K562 (cell line): ENCODE measurements at regions not wholly inside any gene's neighbourhood (a gene's known extent, or its start where the extent isn't known, plus 50 kb on each side); places are given as distances from the start of the nearest gene placed in this dataset.

Experiments
- ATAC-seq: fragments of 200-7000 bp; cut with Tn5 transposase; 3 replicates; pipeline ENCODE4 v1.9.1; 2020; ENCODE audit warnings: moderate library complexity
- BruUV-seq: library from RNA; stranded (reverse); fragments of 400-500 nt; replicated peaks from 2 replicates; lab custom pipeline; 2021; lab: Mats Ljungman, UMichigan
- CTCF ChIA-PET: fragments of 300-600 bp; formaldehyde crosslinking; extraction: SDS; loops from one replicate; lab custom pipeline; 2021; ENCODE audit warnings: low intra/inter-chr PET ratio; lab: Yijun Ruan, JAX
- POLR2A ChIA-PET: fragments of 300-600, 350-650 bp; sonication (Branson Sonifier 250); formaldehyde crosslinking; extraction: SDS; loops from one replicate; lab custom pipeline; 2021; ENCODE audit warnings: antibody characterized with exemption, inconsistent platforms; lab: Yijun Ruan, JAX
- DNase-seq, 4 experiments: peaks; one replicate each; pipeline versions ENCODE4 v3.0.0 to v3.0.0-alpha.2; 2011 to 2018; ENCODE audit warnings: low spot score in 3 of 4, mixed read lengths in 3 of 4; ENCODE audit errors: extremely low read depth in 1 of 4
- FAIRE-seq: peaks from 2 replicates; lab custom pipeline; 2011; peaks lifted over from hg19 to GRCh38; lab: Jason Lieb, UNC
- H2AFZ ChIP-seq: 2 replicates; pipeline ENCODE4 v1.6.0; 2011; ENCODE audit warnings: low read depth, low read length, control low read depth, inconsistent platforms
- H3K27ac ChIP-seq: fragments of 200-600 bp; 3 replicates; pipeline ENCODE4 v1.8.0; 2011; ENCODE audit warnings: low read depth, mild to moderate bottlenecking, control low read depth, inconsistent platforms, low read length, moderate library complexity, mixed read lengths; ENCODE audit errors: extremely low read depth
- H3K27me3 ChIP-seq, 2 experiments: fragments of 300-600 bp in 1 of 2; 2 replicates in 1 of 2; 3 replicates in 1 of 2; pipeline versions ENCODE4 v1.6.0 to v1.8.0; 2011; ENCODE audit warnings: inconsistent platforms in 2 of 2, low read length in 2 of 2, mild to moderate bottlenecking in 1 of 2, mixed read lengths in 1 of 2, moderate library complexity in 1 of 2; ENCODE audit not compliant: control insufficient read depth in 2 of 2, insufficient read depth in 2 of 2
- H3K36me3 ChIP-seq: fragments of 300-600 bp; 3 replicates; pipeline ENCODE4 v1.8.0; 2011; ENCODE audit warnings: mild to moderate bottlenecking, low read length, inconsistent platforms; ENCODE audit not compliant: control insufficient read depth, insufficient read depth
- H3K4me1 ChIP-seq, 2 experiments: fragments of 200-600 bp in 1 of 2; replicated peaks in 1 of 2; 2 replicates in 1 of 2; 3 replicates in 1 of 2; pipeline versions ENCODE4 v1.5.1 to v1.8.0; 2011; ENCODE audit warnings: inconsistent platforms in 2 of 2, low read length in 2 of 2, mild to moderate bottlenecking in 1 of 2, mixed read lengths in 1 of 2, moderate library complexity in 1 of 2; ENCODE audit not compliant: control insufficient read depth in 2 of 2, insufficient read depth in 2 of 2
- H3K4me2 ChIP-seq: 2 replicates; pipeline ENCODE4 v1.6.1; 2011; ENCODE audit warnings: low read length, control low read depth, inconsistent platforms, mixed read lengths; ENCODE audit not compliant: insufficient read depth
- H3K4me3 ChIP-seq: fragments of 200-600 bp; sonication (generic), shearing (Covaris generic); 2 replicates; pipeline ENCODE4 v1.5.1; 2016; ENCODE audit warnings: control low read depth, inconsistent platforms
- H3K79me2 ChIP-seq: fragments of 200-600 bp; 3 replicates; pipeline ENCODE4 v1.8.0; 2011; ENCODE audit warnings: low read length, inconsistent platforms; ENCODE audit not compliant: control insufficient read depth, insufficient read depth
- H3K9ac ChIP-seq, 2 experiments: 2 replicates each; pipeline versions ENCODE4 v1.6.0 to v1.6.1; 2011; ENCODE audit warnings: low read depth in 2 of 2, low read length in 2 of 2, control low read depth in 1 of 2, inconsistent platforms in 1 of 2, mild to moderate bottlenecking in 1 of 2, mixed read lengths in 1 of 2; ENCODE audit not compliant: insufficient read depth in 1 of 2
- H3K9me1 ChIP-seq: one replicate; pipeline ENCODE4 v1.6.0; 2011; ENCODE audit warnings: inconsistent platforms, mild to moderate bottlenecking, low read length, moderate library complexity; ENCODE audit not compliant: control insufficient read depth, insufficient read depth
- H3K9me3 ChIP-seq: replicated peaks from 2 replicates; pipeline ENCODE4 v1.5.1; 2011; ENCODE audit warnings: low read depth, low read length, inconsistent platforms; ENCODE audit not compliant: control insufficient read depth, insufficient read depth
- H4K20me1 ChIP-seq: replicated peaks from 2 replicates; pipeline ENCODE4 v1.6.1; 2011; ENCODE audit warnings: low read length, inconsistent platforms, mixed read lengths; ENCODE audit not compliant: control insufficient read depth, insufficient read depth
- BRD4 ChIP-seq: fragments of 200-600 bp; sonication (generic); IDR thresholded peaks from 2 replicates; pipeline ENCODE4 v1.6.1; 2017; ENCODE audit warnings: inconsistent platforms
- DPF2 ChIP-seq: fragments of 450-650 bp; IDR thresholded peaks from 2 replicates; pipeline ENCODE4 v1.6.1; 2016
- HDAC2 ChIP-seq: fragments of 450-650 bp; IDR thresholded peaks from 2 replicates; pipeline ENCODE4 v1.6.1; 2016; ENCODE audit warnings: mild to moderate bottlenecking
- ILK ChIP-seq: fragments of 450-650 bp; IDR thresholded peaks from 2 replicates; pipeline ENCODE4 v1.6.1; 2016; ENCODE audit warnings: missing genetic modification characterization, low read depth, mild to moderate bottlenecking, missing compliant biosample characterization, moderate library complexity, borderline replicate concordance
- PHF20 ChIP-seq: fragments of 450-650 bp; IDR thresholded peaks from 2 replicates; pipeline ENCODE4 v1.6.1; 2018; ENCODE audit not compliant: partially characterized antibody
- PYGO2 ChIP-seq: fragments of 450-650 bp; IDR thresholded peaks from 2 replicates; pipeline ENCODE4 v1.6.1; 2016; ENCODE audit warnings: mild to moderate bottlenecking, missing genetic modification characterization, moderate library complexity, missing compliant biosample characterization
- RAD21 ChIP-seq, 2 experiments: fragments of 250-450 bp in 1 of 2; fragments of 450-650 bp in 1 of 2; sonication (Bioruptor Pico) in 1 of 2; formaldehyde crosslinking in 1 of 2; IDR thresholded peaks in 1 of 2; conservative IDR thresholded peaks in 1 of 2; 2 replicates each; pipeline versions ENCODE4 v1.4.0 to v1.8.0; 2020 to 2022; ENCODE audit warnings: mild to moderate bottlenecking in 2 of 2, moderate library complexity in 1 of 2
- RBM15 ChIP-seq: fragments of 200-400 bp; formaldehyde crosslinking; IDR thresholded peaks from 2 replicates; pipeline ENCODE4 v1.6.1; 2018; ENCODE audit warnings: mild to moderate bottlenecking, low read length, moderate library complexity; ENCODE audit not compliant: insufficient read depth
- SIX5 ChIP-seq, 2 experiments: IDR thresholded peaks; 2 replicates each; pipeline ENCODE4 v1.6.1; 2011; ENCODE audit warnings: low read length in 2 of 2, borderline replicate concordance in 1 of 2, low read depth in 1 of 2, mild to moderate bottlenecking in 1 of 2, moderate library complexity in 1 of 2; ENCODE audit not compliant: insufficient read depth in 1 of 2
- SLC30A9 ChIP-seq: fragments of 250-450 bp; sonication (Bioruptor Pico); IDR thresholded peaks from 2 replicates; pipeline ENCODE4 v1.8.0; 2022; ENCODE audit warnings: mild to moderate bottlenecking, moderate library complexity
- TBP ChIP-seq: optimal IDR thresholded peaks from 2 replicates; pipeline ENCODE3; 2011; ENCODE audit warnings: low read depth, low read length, improper control_type of control experiment
- TFAM ChIP-seq: fragments of 250-450 bp; sonication (Bioruptor Pico); conservative IDR thresholded peaks from 2 replicates; pipeline ENCODE4 v1.5.0; 2021; ENCODE audit warnings: mild to moderate bottlenecking, moderate library complexity
- ZNF140 ChIP-seq: fragments of 250-450 bp; sonication (Bioruptor Pico); IDR thresholded peaks from 2 replicates; pipeline ENCODE4 v1.8.0; 2021; ENCODE audit warnings: moderate library complexity, mild to moderate bottlenecking, inconsistent platforms
- ZNF239 ChIP-seq: fragments of 250-450 bp; sonication (Bioruptor Pico); IDR thresholded peaks from 2 replicates; pipeline ENCODE4 v1.4.0; 2020; ENCODE audit warnings: mild to moderate bottlenecking
- ZNF282 ChIP-seq: sonication (generic); formaldehyde crosslinking; IDR thresholded peaks from 2 replicates; pipeline ENCODE4 v1.8.1; 2023; ENCODE audit warnings: missing genetic modification reagents
- ZNF589 ChIP-seq: fragments of 200-800 bp; sonication (Bioruptor generic); IDR thresholded peaks from 2 replicates; pipeline ENCODE4 v1.6.1; 2016; ENCODE audit warnings: low read depth, missing genetic modification characterization, missing compliant biosample characterization
- ZNF707 ChIP-seq: fragments of 250-450 bp; sonication (Bioruptor Pico); conservative IDR thresholded peaks from 2 replicates; pipeline ENCODE4 v1.8.0; 2022; ENCODE audit warnings: inconsistent platforms, mild to moderate bottlenecking, moderate library complexity
- ZZZ3 ChIP-seq: fragments of 450-650 bp; IDR thresholded peaks from 2 replicates; pipeline ENCODE4 v1.6.1; 2016; ENCODE audit warnings: antibody characterized with exemption, mild to moderate bottlenecking, moderate library complexity
- WGBS: fragments of 100-300 bp; shearing (Covaris generic); methylation state at CpG from one replicate; pipeline ENCODE4 v1.1.6; 2016; ENCODE audit warnings: low coverage, mixed read lengths; ENCODE audit not compliant: insufficient coverage; ENCODE audit errors: missing lambda C conversion rate; 5-methylcytosine and 5-hydroxymethylcytosine counted together
- in situ Hi-C: fragments of 300-500 bp; cut with MboI; formaldehyde crosslinking; loops from 4 replicates; pipeline ENCODE4 v1.15.0; 2018; ENCODE audit warnings: inconsistent platforms, mixed read lengths
- intact Hi-C: fragments of 100-400 bp; cut with micrococcal nuclease; formaldehyde crosslinking; loops from 2 replicates; pipeline ENCODE4 v1.14.2; 2022

GRCh38 chr3:59609657-59610348 is 560.0 kb upstream of the CFAP20DC start:
- FAIRE-seq = no peak
- Histone ChIP-seq H3K9ac (no peak overlapping the region), H3K27me3 (no peaks in the 10 kb centered on the region; a peak in 1 of 5 replicates), H3K27ac (no peak overlapping the region), H2AFZ (no peak overlapping the region), H3K79me2 (no peaks in the 10 kb centered on the region), H3K9me1 (no peaks in the 10 kb centered on the region), H3K4me2 (no peak overlapping the region), H3K36me3 (no peaks in the 10 kb centered on the region), H3K9me3 (no peaks in the 10 kb centered on the region), H3K4me1 (no peaks in the 10 kb centered on the region), H3K4me3 (no peak overlapping the region), H4K20me1 (no peaks in the 10 kb centered on the region)
- ChIA-PET POLR2A (interaction anchor here (0.6 kb wide), 1 partner anchor 1542 kb away, joined by 3 read pairs; no protein-coding TSS in a partner anchor), CTCF (no interaction called here)
- TF ChIP-seq TFAM (no peak), ZNF140 (CRISPR knock-in tag) (no peak), ZZZ3 (no peak), SIX5 (IDR thresholded peaks at IDR 0.05; ENCODE audit: borderline replicate concordance in 1 of 2, insufficient read depth in 1 of 2, low read depth in 1 of 2, low read length in 2 of 2) (no peak), ZNF707 (CRISPR knock-in tag) (no peak), DPF2 (no peak), RAD21 (CRISPR knock-in tag; conservative IDR thresholded peaks at IDR 0.05 in 1 of 2, IDR thresholded peaks at IDR 0.05 in 1 of 2) (no peak), HDAC2 (no peak), ZNF589 (CRISPR knock-in tag) (no peak), RBM15 (no peak), PYGO2 (tag) (no peak), PHF20 (no peak), BRD4 (no peak), ZNF282 (CRISPR knock-in tag) (no peak), SLC30A9 (CRISPR knock-in tag) (no peak), TBP (no peak), ILK (tag) (no peak), ZNF239 (CRISPR knock-in tag) (no peak)
- no peak for DNase-seq
- WGBS = 10% methylated on average over 6 of the region's 6 CpGs
- in situ Hi-C loops (no loop called here), intact Hi-C loops (no loop called here)
- ATAC-seq = no peak
- BruUV-seq = no TSS peak
